ENCODE measurements at regions not wholly inside any gene's neighbourhood (a gene's known extent, or its start where the extent isn't known, plus 50 kb on each side); places are given as distances from the start of the nearest gene placed in this dataset.

- TF ChIP-seq POLR2AphosphoS5 (IDR thresholded peaks at IDR 0.05; ENCODE audit: borderline replicate concordance, low read depth, low read length) (no peak), EZH2 (IDR thresholded peaks at IDR 0.05) (no peak), FOXP2 (optimal IDR thresholded peaks at IDR 0.05; ENCODE audit: control extremely low read depth, extremely low read length, insufficient read depth) (no peak)
Measured at GRCh38 chr9:134534661-134535080, 106.9 kb upstream of the COL5A1 start.

Data from SK-N-MC (cell line).